Calu3 (cell line): ENCODE measurements at regions not wholly inside any gene's neighbourhood (a gene's known extent, or its start where the extent isn't known, plus 50 kb on each side); places are given as distances from the start of the nearest gene placed in this dataset.

Experiments used
- BruUV-seq: library from RNA; stranded (reverse); fragments of 400-500 nt; replicated peaks from 2 replicates; lab custom pipeline; 2021; lab: Mats Ljungman, UMichigan
- CTCF ChIA-PET: fragments of 300-600 bp; sonication (Branson Sonifier 250); formaldehyde crosslinking; loops from one replicate; lab custom pipeline; 2022; ENCODE audit warnings: antibody characterized with exemption; lab: Charles Lee
- DNase-seq: peaks from one replicate; pipeline ENCODE4 v3.0.0; 2022
- H3K27ac Mint-ChIP-seq: one replicate; pipeline ENCODE4 v1.8.0; 2022; ENCODE audit warnings: mixed read lengths; ENCODE audit not compliant: unreplicated experiment
- H3K27me3 Mint-ChIP-seq: one replicate; pipeline ENCODE4 v1.8.0; 2022; ENCODE audit warnings: mixed read lengths; ENCODE audit not compliant: unreplicated experiment
- H3K36me3 Mint-ChIP-seq: one replicate; pipeline ENCODE4 v1.8.0; 2022; ENCODE audit warnings: mild to moderate bottlenecking, moderate library complexity, mixed read lengths; ENCODE audit not compliant: insufficient read depth, unreplicated experiment
- H3K4me1 Mint-ChIP-seq: one replicate; pipeline ENCODE4 v1.8.0; 2022; ENCODE audit warnings: mild to moderate bottlenecking, low read depth, mixed read lengths; ENCODE audit not compliant: unreplicated experiment
- H3K4me3 Mint-ChIP-seq: one replicate; pipeline ENCODE4 v1.8.0; 2022; ENCODE audit warnings: mild to moderate bottlenecking, low read depth, moderate library complexity, mixed read lengths; ENCODE audit not compliant: unreplicated experiment
- H3K9me3 Mint-ChIP-seq: one replicate; pipeline ENCODE4 v1.8.0; 2022; ENCODE audit warnings: low read depth, mixed read lengths; ENCODE audit not compliant: unreplicated experiment
- intact Hi-C: fragments of 100-400 bp; cut with micrococcal nuclease; formaldehyde crosslinking; loops from one replicate; pipeline ENCODE4 v1.10.0; 2022; ENCODE audit not compliant: unreplicated experiment
- TF ChIP-seq, protein P1 (sequence below): fragments of 200-600 bp; IDR thresholded peaks from one replicate; pipeline ENCODE4 v1.8.0; 2022; ENCODE audit warnings: antibody characterized with exemption; ENCODE audit not compliant: unreplicated experiment

DNA sequence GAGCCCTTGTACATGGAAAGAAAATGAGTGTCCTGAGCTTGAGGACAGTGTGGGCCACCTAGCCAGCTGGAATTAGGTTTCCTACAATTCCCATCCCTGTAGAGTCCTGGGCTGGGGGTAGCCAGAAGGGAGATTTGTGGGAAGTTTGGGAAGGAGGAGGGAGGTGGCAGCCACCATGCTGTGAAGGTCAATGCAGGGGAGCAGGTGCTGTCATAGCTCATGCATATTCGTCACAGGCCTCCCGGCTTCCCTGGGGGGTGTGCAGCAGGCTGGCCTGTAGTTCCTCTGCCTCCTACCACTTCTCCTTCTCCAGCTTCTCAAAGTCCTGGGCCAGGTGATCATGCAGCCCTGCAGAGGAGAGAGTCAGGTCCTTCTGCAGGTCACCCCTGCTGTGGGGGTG lies 121.3 kb downstream of the TBX3 start:
- DNase-seq: no peak
- Mint-ChIP-seq H3K27ac (no peak overlapping the region), H3K27me3 (no peaks in the 10 kb centered on the region), H3K4me3 (no peak overlapping the region), H3K9me3 (peaks cover 10% of the 10 kb centered on the region), H3K4me1 (no peaks in the 10 kb centered on the region), H3K36me3 (no peaks in the 10 kb centered on the region)
- CTCF ChIA-PET: no interaction called here
- TF ChIP-seq, protein P1, sequence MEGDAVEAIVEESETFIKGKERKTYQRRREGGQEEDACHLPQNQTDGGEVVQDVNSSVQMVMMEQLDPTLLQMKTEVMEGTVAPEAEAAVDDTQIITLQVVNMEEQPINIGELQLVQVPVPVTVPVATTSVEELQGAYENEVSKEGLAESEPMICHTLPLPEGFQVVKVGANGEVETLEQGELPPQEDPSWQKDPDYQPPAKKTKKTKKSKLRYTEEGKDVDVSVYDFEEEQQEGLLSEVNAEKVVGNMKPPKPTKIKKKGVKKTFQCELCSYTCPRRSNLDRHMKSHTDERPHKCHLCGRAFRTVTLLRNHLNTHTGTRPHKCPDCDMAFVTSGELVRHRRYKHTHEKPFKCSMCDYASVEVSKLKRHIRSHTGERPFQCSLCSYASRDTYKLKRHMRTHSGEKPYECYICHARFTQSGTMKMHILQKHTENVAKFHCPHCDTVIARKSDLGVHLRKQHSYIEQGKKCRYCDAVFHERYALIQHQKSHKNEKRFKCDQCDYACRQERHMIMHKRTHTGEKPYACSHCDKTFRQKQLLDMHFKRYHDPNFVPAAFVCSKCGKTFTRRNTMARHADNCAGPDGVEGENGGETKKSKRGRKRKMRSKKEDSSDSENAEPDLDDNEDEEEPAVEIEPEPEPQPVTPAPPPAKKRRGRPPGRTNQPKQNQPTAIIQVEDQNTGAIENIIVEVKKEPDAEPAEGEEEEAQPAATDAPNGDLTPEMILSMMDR: no peak
- no TSS peak for BruUV-seq
- intact Hi-C loops: no loop called here

DNA sequence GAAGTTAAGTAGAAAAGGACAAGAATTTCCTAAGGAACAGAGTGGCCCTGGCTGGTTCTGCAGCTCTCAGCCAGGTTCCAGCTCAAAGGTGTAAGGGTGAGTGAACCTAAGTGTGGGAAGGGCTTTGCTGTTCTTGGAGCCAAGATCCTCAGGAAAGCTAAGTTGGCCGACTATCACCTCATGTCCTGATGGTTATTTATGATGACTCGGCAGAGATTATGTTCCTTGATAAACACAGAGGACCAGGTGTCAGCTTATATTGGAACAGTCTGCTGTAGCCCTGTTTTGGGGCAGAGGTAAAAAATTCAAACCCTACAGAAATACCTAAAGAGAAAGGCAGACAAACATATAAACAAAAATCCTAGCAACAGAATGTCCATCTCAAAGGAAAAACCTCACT lies 128.5 kb downstream of the TBX3 start:
- DNase-seq: no peak
- Mint-ChIP-seq H3K27me3 (no peaks in the 10 kb centered on the region), H3K9me3 (peaks cover 6% of the 10 kb centered on the region), H3K4me3 (no peak overlapping the region), H3K27ac (no peak overlapping the region), H3K4me1 (no peaks in the 10 kb centered on the region), H3K36me3 (no peaks in the 10 kb centered on the region)
- BruUV-seq: no TSS peak
- intact Hi-C loops: no loop called here
- CTCF ChIA-PET: no interaction called here
- TF ChIP-seq, protein P1: no peak

DNA sequence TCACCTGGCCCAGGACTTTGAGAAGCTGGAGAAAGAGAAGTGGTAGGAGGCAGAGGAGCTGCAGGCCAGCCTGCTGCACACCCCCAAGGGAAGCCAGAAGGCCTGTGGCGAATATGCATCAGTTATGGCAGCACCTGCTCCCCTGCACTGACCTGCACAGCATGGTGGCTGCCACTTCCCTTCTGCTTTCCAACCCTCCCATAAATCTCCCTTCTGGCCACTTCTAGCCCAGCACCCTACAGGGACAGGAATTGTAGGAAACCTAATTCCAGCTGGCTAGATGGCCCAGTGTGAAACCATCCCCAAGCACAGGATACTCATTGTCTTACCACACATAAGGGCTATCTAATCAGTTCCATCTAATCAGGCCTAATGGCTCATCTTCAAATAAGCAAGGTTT lies 136.3 kb downstream of the TBX3 start:
- DNase-seq: no peak
- CTCF ChIA-PET: no interaction called here
- no TSS peak for BruUV-seq

DNA sequence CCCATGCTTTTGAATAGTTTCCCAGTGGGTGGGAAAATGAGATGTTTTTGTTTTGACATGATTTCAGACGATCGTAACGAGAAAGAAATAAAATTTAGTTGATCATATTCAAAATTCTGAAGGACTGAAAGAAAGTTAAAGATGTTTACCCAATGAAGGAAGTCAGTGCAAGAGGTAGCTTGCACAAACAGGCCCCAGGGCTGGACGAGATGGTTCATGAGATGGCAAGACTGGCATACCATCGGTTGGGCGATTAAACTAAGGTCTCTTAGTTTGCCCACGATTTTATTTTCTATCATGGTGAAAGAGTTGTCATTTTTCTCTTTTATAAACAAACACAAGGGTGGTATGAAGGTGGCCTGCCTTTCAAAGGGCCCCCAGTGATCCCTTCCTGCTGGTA lies 124.5 kb upstream of the TBX5 start:
- CTCF ChIA-PET: no interaction called here
- Mint-ChIP-seq H3K36me3 (no peaks in the 10 kb centered on the region), H3K9me3 (peaks cover 19% of the 10 kb centered on the region), H3K27ac (no peak overlapping the region), H3K4me1 (no peaks in the 10 kb centered on the region), H3K27me3 (no peaks in the 10 kb centered on the region), H3K4me3 (no peak overlapping the region)
- intact Hi-C loops: no loop called here
- BruUV-seq: no TSS peak
- TF ChIP-seq, protein P1: no peak
- DNase-seq: no peak

More for the DNA sequence above, 136.3 kb downstream of the TBX3 start:
- no peaks in the 10 kb centered on the region for H3K36me3 Mint-ChIP-seq
- H3K27ac Mint-ChIP-seq: no peak overlapping the region
- TF ChIP-seq, protein P1: no peak
- H3K4me1 Mint-ChIP-seq: no peaks in the 10 kb centered on the region
- H3K27me3 Mint-ChIP-seq: no peaks in the 10 kb centered on the region
- intact Hi-C loops: no loop called here
- peaks cover 6% of the 10 kb centered on the region for H3K9me3 Mint-ChIP-seq
- no peak overlapping the region for H3K4me3 Mint-ChIP-seq

DNA sequence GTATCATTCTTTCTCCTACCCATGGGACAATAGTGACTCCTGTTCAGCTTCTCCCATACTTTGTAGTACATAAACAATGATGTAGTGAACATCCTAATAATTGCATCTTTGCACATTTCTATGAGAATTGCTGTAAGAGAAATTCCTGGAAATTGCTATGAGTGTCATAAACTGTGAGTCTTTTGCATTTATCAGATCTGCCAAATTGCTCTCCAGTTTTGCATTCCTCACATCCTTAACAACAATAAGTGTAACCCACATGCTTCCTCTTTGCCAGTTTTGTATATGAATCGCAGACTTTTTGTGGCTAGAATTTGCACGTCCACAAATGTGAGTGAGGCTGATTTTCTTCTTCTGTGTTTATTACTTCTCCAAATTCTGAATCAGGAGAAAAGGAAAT lies 124.0 kb upstream of the TBX5 start:
- TF ChIP-seq, protein P1: no peak
- no peaks in the 10 kb centered on the region for H3K36me3 Mint-ChIP-seq
- no peak for DNase-seq
- H3K27me3 Mint-ChIP-seq: no peaks in the 10 kb centered on the region
- no peak overlapping the region for H3K4me3 Mint-ChIP-seq
- no TSS peak for BruUV-seq
- CTCF ChIA-PET: no interaction called here
- H3K9me3 Mint-ChIP-seq: peaks cover 19% of the 10 kb centered on the region
- H3K27ac Mint-ChIP-seq: no peak overlapping the region
- H3K4me1 Mint-ChIP-seq: no peaks in the 10 kb centered on the region
- intact Hi-C loops: no loop called here
